ENCODE measurements at regions not wholly inside any gene's neighbourhood (a gene's known extent, or its start where the extent isn't known, plus 50 kb on each side); places are given as distances from the start of the nearest gene placed in this dataset.

DNA sequence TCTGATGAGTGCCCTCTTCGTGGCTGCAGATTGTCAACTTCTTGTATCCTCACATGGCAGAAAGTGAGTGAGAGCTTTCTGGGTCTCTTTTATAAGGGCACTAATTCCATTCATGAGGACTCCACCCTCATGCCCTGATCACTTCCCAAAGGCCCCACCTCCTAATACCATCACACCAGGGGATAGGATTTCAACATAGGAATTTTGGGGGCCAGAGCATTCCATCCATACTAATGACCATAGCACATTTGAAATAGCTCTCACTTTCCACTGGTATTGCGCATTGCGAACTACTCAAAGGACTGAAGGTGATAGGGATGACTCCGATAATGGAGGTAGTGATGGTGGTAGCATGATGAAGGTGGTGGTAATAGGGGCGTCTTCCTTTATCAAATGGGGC lies 324.3 kb downstream of the PRL start:
- H3K9ac ChIP-seq (ENCODE audit: low read depth in 1 of 2, low read length in 2 of 2), result no peak overlapping the region
- H3K27me3 ChIP-seq (ENCODE audit: control insufficient read depth in 4 of 4, insufficient read depth in 4 of 4, low read length in 3 of 4), result peaks cover 0 to 3% (median 0%) of the 10 kb centered on the region in 4 donors
- 92% methylated on average over 5 of the region's 5 CpGs for WGBS
- H3K4me3 ChIP-seq (ENCODE audit: low read depth in 1 of 3, low read length in 3 of 3), result no peak overlapping the region
- TF ChIP-seq HNF4G (IDR thresholded peaks at IDR 0.05), result no peak
- TF ChIP-seq, protein P1, sequence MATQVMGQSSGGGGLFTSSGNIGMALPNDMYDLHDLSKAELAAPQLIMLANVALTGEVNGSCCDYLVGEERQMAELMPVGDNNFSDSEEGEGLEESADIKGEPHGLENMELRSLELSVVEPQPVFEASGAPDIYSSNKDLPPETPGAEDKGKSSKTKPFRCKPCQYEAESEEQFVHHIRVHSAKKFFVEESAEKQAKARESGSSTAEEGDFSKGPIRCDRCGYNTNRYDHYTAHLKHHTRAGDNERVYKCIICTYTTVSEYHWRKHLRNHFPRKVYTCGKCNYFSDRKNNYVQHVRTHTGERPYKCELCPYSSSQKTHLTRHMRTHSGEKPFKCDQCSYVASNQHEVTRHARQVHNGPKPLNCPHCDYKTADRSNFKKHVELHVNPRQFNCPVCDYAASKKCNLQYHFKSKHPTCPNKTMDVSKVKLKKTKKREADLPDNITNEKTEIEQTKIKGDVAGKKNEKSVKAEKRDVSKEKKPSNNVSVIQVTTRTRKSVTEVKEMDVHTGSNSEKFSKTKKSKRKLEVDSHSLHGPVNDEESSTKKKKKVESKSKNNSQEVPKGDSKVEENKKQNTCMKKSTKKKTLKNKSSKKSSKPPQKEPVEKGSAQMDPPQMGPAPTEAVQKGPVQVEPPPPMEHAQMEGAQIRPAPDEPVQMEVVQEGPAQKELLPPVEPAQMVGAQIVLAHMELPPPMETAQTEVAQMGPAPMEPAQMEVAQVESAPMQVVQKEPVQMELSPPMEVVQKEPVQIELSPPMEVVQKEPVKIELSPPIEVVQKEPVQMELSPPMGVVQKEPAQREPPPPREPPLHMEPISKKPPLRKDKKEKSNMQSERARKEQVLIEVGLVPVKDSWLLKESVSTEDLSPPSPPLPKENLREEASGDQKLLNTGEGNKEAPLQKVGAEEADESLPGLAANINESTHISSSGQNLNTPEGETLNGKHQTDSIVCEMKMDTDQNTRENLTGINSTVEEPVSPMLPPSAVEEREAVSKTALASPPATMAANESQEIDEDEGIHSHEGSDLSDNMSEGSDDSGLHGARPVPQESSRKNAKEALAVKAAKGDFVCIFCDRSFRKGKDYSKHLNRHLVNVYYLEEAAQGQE (IDR thresholded peaks at IDR 0.05), result no peak
- no peak for TF ChIP-seq HNF4A (conservative IDR thresholded peaks at IDR 0.05)
- no peak for TF ChIP-seq TAF1 (conservative IDR thresholded peaks at IDR 0.05)
- TF ChIP-seq RXRA (IDR thresholded peaks at IDR 0.05), result no peak
- no peak for TF ChIP-seq RAD21 (IDR thresholded peaks at IDR 0.05)
- no peaks in the 10 kb centered on the region for H3K36me3 ChIP-seq (ENCODE audit: control insufficient read depth in 4 of 4, insufficient read depth in 3 of 4, low read depth in 1 of 4, low read length in 3 of 4)
- no peaks in the 10 kb centered on the region for H3K9me3 ChIP-seq (ENCODE audit: control insufficient read depth in 4 of 4, low read length in 3 of 4)
- H3K4me1 ChIP-seq (ENCODE audit: control insufficient read depth in 4 of 4, insufficient read depth in 4 of 4, low read length in 3 of 4), result no peaks in the 10 kb centered on the region
- no peak overlapping the region for H3K27ac ChIP-seq (ENCODE audit: low read depth in 1 of 2, low read length in 2 of 2)
- no peak for DNase-seq (ENCODE audit: low spot score)

DNA sequence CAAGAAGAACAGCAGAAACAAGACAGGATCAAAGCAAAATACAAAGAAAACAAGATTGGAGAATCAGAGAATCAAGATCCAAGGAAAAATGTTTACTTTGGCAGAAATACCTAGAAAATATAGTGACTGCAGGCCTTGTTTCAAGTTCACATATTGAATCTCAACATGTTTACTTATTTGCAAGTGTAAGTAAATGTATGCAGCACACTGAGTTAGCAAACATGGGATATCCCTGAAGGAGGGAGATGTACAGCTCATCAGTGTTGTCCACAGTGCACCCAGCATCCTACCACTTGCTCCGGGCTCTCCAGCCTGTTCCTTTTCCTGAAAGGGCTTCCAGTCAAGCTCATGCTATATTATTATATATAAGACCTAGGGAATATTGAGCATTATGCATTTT lies 319.5 kb downstream of the PRL start:
- TF ChIP-seq JUND (IDR thresholded peaks at IDR 0.05) (no peak), FOXA1 (IDR thresholded peaks at IDR 0.05) (no peak), RXRA (IDR thresholded peaks at IDR 0.05) (no peak), HNF4A (conservative IDR thresholded peaks at IDR 0.05) (no peak), EGR1 (IDR thresholded peaks at IDR 0.05; ENCODE audit: low read depth in 2 of 2) (no peak), RAD21 (IDR thresholded peaks at IDR 0.05) (no peak), GABPA (IDR thresholded peaks at IDR 0.05 in 1 of 2, conservative IDR thresholded peaks at IDR 0.05 in 1 of 2) (no peak), FOXA2 (IDR thresholded peaks at IDR 0.05) (no peak), YY1 (IDR thresholded peaks at IDR 0.05) (no peak), HNF4G (IDR thresholded peaks at IDR 0.05) (no peak), TAF1 (conservative IDR thresholded peaks at IDR 0.05) (no peak), NR2F2 (IDR thresholded peaks at IDR 0.05) (no peak)
- TF ChIP-seq, protein P2, sequence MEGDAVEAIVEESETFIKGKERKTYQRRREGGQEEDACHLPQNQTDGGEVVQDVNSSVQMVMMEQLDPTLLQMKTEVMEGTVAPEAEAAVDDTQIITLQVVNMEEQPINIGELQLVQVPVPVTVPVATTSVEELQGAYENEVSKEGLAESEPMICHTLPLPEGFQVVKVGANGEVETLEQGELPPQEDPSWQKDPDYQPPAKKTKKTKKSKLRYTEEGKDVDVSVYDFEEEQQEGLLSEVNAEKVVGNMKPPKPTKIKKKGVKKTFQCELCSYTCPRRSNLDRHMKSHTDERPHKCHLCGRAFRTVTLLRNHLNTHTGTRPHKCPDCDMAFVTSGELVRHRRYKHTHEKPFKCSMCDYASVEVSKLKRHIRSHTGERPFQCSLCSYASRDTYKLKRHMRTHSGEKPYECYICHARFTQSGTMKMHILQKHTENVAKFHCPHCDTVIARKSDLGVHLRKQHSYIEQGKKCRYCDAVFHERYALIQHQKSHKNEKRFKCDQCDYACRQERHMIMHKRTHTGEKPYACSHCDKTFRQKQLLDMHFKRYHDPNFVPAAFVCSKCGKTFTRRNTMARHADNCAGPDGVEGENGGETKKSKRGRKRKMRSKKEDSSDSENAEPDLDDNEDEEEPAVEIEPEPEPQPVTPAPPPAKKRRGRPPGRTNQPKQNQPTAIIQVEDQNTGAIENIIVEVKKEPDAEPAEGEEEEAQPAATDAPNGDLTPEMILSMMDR (IDR thresholded peaks at IDR 0.05; ENCODE audit: low read depth, low read length, missing input control), result no peak
- TF ChIP-seq, protein P3, sequence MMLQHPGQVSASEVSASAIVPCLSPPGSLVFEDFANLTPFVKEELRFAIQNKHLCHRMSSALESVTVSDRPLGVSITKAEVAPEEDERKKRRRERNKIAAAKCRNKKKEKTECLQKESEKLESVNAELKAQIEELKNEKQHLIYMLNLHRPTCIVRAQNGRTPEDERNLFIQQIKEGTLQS (IDR thresholded peaks at IDR 0.05), result no peak
- TF ChIP-seq, protein P1 (IDR thresholded peaks at IDR 0.05), result no peak
- Histone ChIP-seq H3K4me1 (ENCODE audit: control insufficient read depth in 4 of 4, insufficient read depth in 4 of 4, low read length in 3 of 4) (no peaks in the 10 kb centered on the region), H3K4me3 (ENCODE audit: low read depth in 1 of 3, low read length in 3 of 3) (no peak overlapping the region), H3K27ac (ENCODE audit: low read depth in 1 of 2, low read length in 2 of 2) (no peak overlapping the region), H3K9me3 (ENCODE audit: control insufficient read depth in 4 of 4, low read length in 3 of 4) (no peaks in the 10 kb centered on the region), H3K36me3 (ENCODE audit: control insufficient read depth in 4 of 4, insufficient read depth in 3 of 4, low read depth in 1 of 4, low read length in 3 of 4) (no peaks in the 10 kb centered on the region), H3K27me3 (ENCODE audit: control insufficient read depth in 4 of 4, insufficient read depth in 4 of 4, low read length in 3 of 4) (peaks cover 0 to 7% (median 0%) of the 10 kb centered on the region in 4 donors), H3K9ac (ENCODE audit: low read depth in 1 of 2, low read length in 2 of 2) (no peak overlapping the region)
- DNase-seq (ENCODE audit: low spot score), result no peak
- 86% methylated on average over 1 of the region's 1 CpG for WGBS
